NCI-H1436 treated with DMSO at 0.1 percent for 48 hours (cell line): ENCODE measurements at regions not wholly inside any gene's neighbourhood (a gene's known extent, or its start where the extent isn't known, plus 50 kb on each side); places are given as distances from the start of the nearest gene placed in this dataset.

Source experiments
- DNase-seq: peaks from one replicate; lab custom pipeline; 2025; lab: John Stamatoyannopoulos, UW

- no peak for DNase-seq
Observed at GRCh38 chr11:26243426-26243825, 88.5 kb upstream of the ANO3 start.

GRCh38 chr11:26244207-26244606 lies 87.7 kb upstream of the ANO3 start:
- no peak for DNase-seq

DNA sequence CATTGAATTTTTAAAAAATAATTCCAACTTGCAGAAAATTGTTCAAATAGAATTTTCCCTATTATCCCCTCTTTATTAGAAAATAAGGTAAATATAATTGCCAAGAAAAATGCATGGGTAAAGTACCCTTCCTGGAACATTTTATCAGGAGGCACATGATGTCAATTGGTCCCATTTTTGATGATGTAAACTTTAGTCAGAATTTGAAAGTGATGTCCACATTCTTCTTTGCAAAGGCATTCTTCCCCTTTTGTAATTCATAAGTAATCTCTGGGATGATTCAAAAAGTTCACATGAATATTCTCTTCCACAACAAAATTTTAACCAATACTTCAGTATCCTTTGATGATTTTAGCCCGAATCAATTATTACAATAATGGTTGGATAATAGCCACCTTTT lies 86.9 kb upstream of the ANO3 start:
- DNase-seq: no peak

- no peak for DNase-seq
Observed at GRCh38 chr11:26247340-26247739, 84.6 kb upstream of the ANO3 start.

DNA sequence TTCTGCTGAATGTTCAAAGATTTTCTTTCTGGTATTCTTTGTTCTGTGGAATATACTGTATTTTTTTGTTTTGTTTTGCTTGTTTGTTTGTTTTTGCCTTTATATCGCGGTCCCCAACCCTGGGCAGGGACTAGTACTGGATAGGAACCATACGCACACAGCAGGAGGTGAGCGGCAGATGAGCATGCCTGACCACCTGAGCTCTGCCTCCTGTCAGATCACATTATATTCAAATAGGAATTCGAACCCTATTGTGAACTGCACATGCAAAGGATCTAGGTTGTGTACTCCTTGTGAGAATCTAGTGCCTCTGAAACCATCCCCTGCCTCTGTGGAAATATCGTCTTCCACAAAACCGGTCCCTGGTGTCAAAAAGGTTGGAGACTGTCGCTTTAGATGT lies 83.3 kb upstream of the ANO3 start:
- DNase-seq: no peak

GRCh38 chr11:26254378-26254777 lies 77.6 kb upstream of the ANO3 start:
- DNase-seq: no peak

GRCh38 chr11:26263769-26264168 lies 68.2 kb upstream of the ANO3 start:
- no peak for DNase-seq

GRCh38 chr11:26264266-26264665 lies 67.7 kb upstream of the ANO3 start:
- no peak for DNase-seq

GRCh38 chr11:26268980-26269660 lies 62.8 kb upstream of the ANO3 start:
- DNase-seq: no peak

DNA sequence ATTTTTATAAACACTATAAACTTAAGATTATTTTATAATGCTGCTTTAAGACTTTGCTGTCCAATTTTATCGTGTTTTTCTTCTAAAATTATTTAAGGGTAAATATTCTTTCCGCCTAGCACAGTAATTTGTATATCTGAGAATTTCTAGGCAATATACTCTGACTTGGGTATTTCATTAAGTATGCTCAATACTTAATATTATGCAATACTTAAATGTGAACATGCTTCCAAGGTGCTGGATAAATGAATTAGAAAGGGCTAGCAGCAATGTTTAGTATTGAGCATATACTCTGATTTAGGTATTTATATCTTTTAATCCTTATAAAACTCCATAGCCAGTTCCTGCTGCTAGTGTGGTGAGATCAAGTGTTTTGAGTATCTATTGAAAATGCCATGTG lies 60.3 kb upstream of the ANO3 start:
- DNase-seq: no peak

GRCh38 chr11:26276798-26277424 lies 55.0 kb upstream of the ANO3 start:
- no peak for DNase-seq

DNA sequence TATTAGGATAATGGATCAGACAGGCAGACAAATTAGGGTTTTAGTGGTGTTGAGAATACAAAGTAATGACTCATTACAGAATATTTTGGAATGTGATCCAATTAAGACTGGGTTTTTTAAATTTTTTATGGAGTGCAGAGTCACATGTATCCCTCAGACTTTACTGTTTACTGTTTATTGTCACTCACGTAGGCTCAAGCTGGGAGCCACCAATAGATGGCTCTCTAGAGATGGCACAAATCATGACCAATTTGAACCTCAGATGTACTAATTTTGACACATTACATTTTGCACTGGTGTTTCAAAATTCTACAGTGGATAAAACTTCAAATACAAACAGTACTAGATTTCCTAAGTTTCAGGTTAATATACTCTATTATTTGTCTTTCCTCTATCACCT lies 53.6 kb upstream of the ANO3 start:
- DNase-seq: no peak
